CD14-positive monocyte (primary cell): ENCODE measurements at regions not wholly inside any gene's neighbourhood (a gene's known extent, or its start where the extent isn't known, plus 50 kb on each side); places are given as distances from the start of the nearest gene placed in this dataset.

Experiments
- DNase-seq, 3 donors: peaks; one replicate each; pipeline ENCODE4 v3.0.0-alpha.2; 2011 to 2022
- H2AFZ ChIP-seq: 2 replicates; pipeline ENCODE4 v1.6.0; 2012; ENCODE audit warnings: mild to moderate bottlenecking, low read depth, low read length, inconsistent platforms; ENCODE audit not compliant: insufficient read depth, poor library complexity, severe bottlenecking
- H3K27ac ChIP-seq, 2 donors: 1 replicate in 1 of 2; 2 replicates in 1 of 2; pipeline ENCODE4 v1.5.1; 2012 to 2013; ENCODE audit warnings: low read length in 2 of 2, control low read depth in 1 of 2, inconsistent platforms in 1 of 2, low read depth in 1 of 2, mild to moderate bottlenecking in 1 of 2
- H3K27me3 ChIP-seq, 2 donors: one replicate each; pipeline versions ENCODE4 v1.6.0 to v1.6.1; 2011 to 2013; ENCODE audit warnings: low read length in 2 of 2; ENCODE audit not compliant: control insufficient read depth in 2 of 2, insufficient read depth in 2 of 2
- H3K36me3 ChIP-seq, 2 donors: replicated peaks in 1 of 2; 1 replicate in 1 of 2; 2 replicates in 1 of 2; pipeline versions ENCODE4 v1.5.1 to v1.6.1; 2012 to 2013; ENCODE audit warnings: low read length in 2 of 2, control low read depth in 1 of 2, inconsistent platforms in 1 of 2, mild to moderate bottlenecking in 1 of 2; ENCODE audit not compliant: insufficient read depth in 2 of 2, control insufficient read depth in 1 of 2
- H3K4me1 ChIP-seq, 2 donors: 1 replicate in 1 of 2; 2 replicates in 1 of 2; pipeline versions ENCODE4 v1.5.1 to v1.6.1; 2012 to 2013; ENCODE audit warnings: low read length in 2 of 2, control low read depth in 1 of 2, inconsistent platforms in 1 of 2, mild to moderate bottlenecking in 1 of 2, moderate library complexity in 1 of 2; ENCODE audit not compliant: insufficient read depth in 2 of 2, control insufficient read depth in 1 of 2
- H3K4me2 ChIP-seq: replicated peaks from 2 replicates; pipeline ENCODE3; 2012; ENCODE audit warnings: low read length, moderate library complexity, mild to moderate bottlenecking; ENCODE audit not compliant: poor library complexity, severe bottlenecking; ENCODE audit errors: extremely low read depth
- H3K4me3 ChIP-seq, 3 experiments: fragments of 200-600 bp in 1 of 3; sonication (generic) in 1 of 3; replicated peaks in 1 of 3; 1 replicate in 2 of 3; 2 replicates in 1 of 3; pipeline ENCODE4 v1.5.1; 2011 to 2013; ENCODE audit warnings: low read length in 3 of 3, mild to moderate bottlenecking in 3 of 3, control low read depth in 2 of 3, low read depth in 2 of 3, inconsistent platforms in 1 of 3, moderate library complexity in 1 of 3
- H3K79me2 ChIP-seq: 2 replicates; pipeline ENCODE4 v1.6.0; 2012; ENCODE audit warnings: mild to moderate bottlenecking, control low read depth, inconsistent platforms, low read length, moderate library complexity; ENCODE audit not compliant: insufficient read depth
- H3K9ac ChIP-seq: 2 replicates; pipeline ENCODE4 v1.6.0; 2017; ENCODE audit warnings: low read length, mild to moderate bottlenecking; ENCODE audit not compliant: insufficient read depth, poor library complexity, severe bottlenecking
- H3K9me3 ChIP-seq, 2 donors: replicated peaks in 1 of 2; 1 replicate in 1 of 2; 2 replicates in 1 of 2; pipeline versions ENCODE4 v1.5.1 to v1.6.1; 2012 to 2013; ENCODE audit warnings: low read length in 2 of 2, control low read depth in 1 of 2; ENCODE audit not compliant: control insufficient read depth in 1 of 2, insufficient read depth in 1 of 2
- H4K20me1 ChIP-seq: 2 replicates; pipeline ENCODE4 v1.6.0; 2012; ENCODE audit warnings: mild to moderate bottlenecking, low read length, control low read depth, moderate library complexity; ENCODE audit not compliant: insufficient read depth
- H3K27ac Mint-ChIP-seq, 7 donors: one replicate each; pipeline ENCODE4 v1.8.0; 2020; ENCODE audit warnings: mild to moderate bottlenecking in 7 of 7, mixed read lengths in 7 of 7, moderate library complexity in 6 of 7, inconsistent platforms in 2 of 7
- H3K27me3 Mint-ChIP-seq, 3 donors: one replicate each; pipeline ENCODE4 v1.8.0; 2021 to 2022; ENCODE audit warnings: low read depth in 3 of 3, mild to moderate bottlenecking in 3 of 3, mixed read lengths in 3 of 3, moderate library complexity in 3 of 3, inconsistent platforms in 1 of 3
- H3K36me3 Mint-ChIP-seq, 2 donors: one replicate each; pipeline ENCODE4 v1.8.0; 2020; ENCODE audit warnings: mixed read lengths in 2 of 2, inconsistent platforms in 1 of 2, mild to moderate bottlenecking in 1 of 2
- H3K4me1 Mint-ChIP-seq: one replicate; pipeline ENCODE4 v1.8.0; 2020; ENCODE audit warnings: mild to moderate bottlenecking, mixed read lengths
- H3K4me3 Mint-ChIP-seq, 2 donors: one replicate each; pipeline ENCODE4 v1.8.0; 2020; ENCODE audit warnings: mild to moderate bottlenecking in 2 of 2, mixed read lengths in 2 of 2, moderate library complexity in 1 of 2
- H3K9me3 Mint-ChIP-seq, 7 donors: one replicate each; pipeline ENCODE4 v1.8.0; 2020 to 2022; ENCODE audit warnings: mixed read lengths in 7 of 7, mild to moderate bottlenecking in 6 of 7, moderate library complexity in 6 of 7, inconsistent platforms in 2 of 7
- WGBS: methylation state at CpG from one replicate; pipeline ENCODE4 v1.1.5; 2013; ENCODE audit warnings: missing lambda C conversion rate; ENCODE audit not compliant: insufficient coverage; 5-methylcytosine and 5-hydroxymethylcytosine counted together
- intact Hi-C, 2 donors: fragments of 100-400 bp; cut with micrococcal nuclease; formaldehyde crosslinking; loops; one replicate each; pipeline versions ENCODE4 v1.15.0 to v1.15.1; 2023
- TF ChIP-seq, protein P1 (sequence below): fragments of 200-600 bp; IDR thresholded peaks from one replicate; pipeline ENCODE4 v1.8.0; 2022; ENCODE audit warnings: antibody characterized with exemption, mild to moderate bottlenecking

DNA sequence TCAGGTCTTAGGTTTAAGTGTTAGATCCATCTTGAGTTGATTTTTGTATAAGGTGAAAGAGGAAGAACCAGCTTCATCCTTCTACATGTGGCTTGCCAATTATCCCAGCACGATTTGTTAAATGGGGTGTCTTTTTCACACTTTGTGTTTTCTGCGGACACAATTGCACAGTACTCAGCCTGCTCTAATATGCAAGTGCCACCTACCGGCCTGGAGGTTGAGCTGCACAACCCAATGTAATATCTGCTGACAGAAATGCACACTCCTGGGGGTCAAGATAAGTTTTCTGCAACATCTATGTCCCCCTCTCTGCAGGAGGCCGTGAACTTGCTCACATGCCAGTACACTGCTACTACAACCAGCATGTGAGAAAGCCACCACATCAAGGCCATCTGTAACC, 791.9 kb upstream of the ROBO1 start:
- H3K27me3 ChIP-seq = no peaks in the 10 kb centered on the region
- Mint-ChIP-seq H3K9me3 (peaks cover 0 to 5% (median 1%) of the 10 kb centered on the region in 7 donors), H3K36me3 (no peaks in the 10 kb centered on the region), H3K4me3 (no peak overlapping the region), H3K27me3 (peaks cover 0 to 1% (median 0%) of the 10 kb centered on the region in 3 donors), H3K4me1 (no peaks in the 10 kb centered on the region), H3K27ac (no peak overlapping the region)
- no peaks in the 10 kb centered on the region for H3K4me1 ChIP-seq
- no peak overlapping the region for H3K27ac ChIP-seq
- WGBS = 72% methylated on average over 3 of the region's 4 CpGs
- no peak for DNase-seq
- intact Hi-C loops = no loop called here
- TF ChIP-seq, protein P1, sequence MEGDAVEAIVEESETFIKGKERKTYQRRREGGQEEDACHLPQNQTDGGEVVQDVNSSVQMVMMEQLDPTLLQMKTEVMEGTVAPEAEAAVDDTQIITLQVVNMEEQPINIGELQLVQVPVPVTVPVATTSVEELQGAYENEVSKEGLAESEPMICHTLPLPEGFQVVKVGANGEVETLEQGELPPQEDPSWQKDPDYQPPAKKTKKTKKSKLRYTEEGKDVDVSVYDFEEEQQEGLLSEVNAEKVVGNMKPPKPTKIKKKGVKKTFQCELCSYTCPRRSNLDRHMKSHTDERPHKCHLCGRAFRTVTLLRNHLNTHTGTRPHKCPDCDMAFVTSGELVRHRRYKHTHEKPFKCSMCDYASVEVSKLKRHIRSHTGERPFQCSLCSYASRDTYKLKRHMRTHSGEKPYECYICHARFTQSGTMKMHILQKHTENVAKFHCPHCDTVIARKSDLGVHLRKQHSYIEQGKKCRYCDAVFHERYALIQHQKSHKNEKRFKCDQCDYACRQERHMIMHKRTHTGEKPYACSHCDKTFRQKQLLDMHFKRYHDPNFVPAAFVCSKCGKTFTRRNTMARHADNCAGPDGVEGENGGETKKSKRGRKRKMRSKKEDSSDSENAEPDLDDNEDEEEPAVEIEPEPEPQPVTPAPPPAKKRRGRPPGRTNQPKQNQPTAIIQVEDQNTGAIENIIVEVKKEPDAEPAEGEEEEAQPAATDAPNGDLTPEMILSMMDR = no peak
- H3K9me3 ChIP-seq = peaks cover 0 to 4% of the 10 kb centered on the region in 2 donors
- no peak overlapping the region for H3K4me2 ChIP-seq
- no peaks in the 10 kb centered on the region for H3K79me2 ChIP-seq
- H3K4me3 ChIP-seq = no peak overlapping the region
- H3K9ac ChIP-seq = no peak overlapping the region
- no peaks in the 10 kb centered on the region for H3K36me3 ChIP-seq
- H4K20me1 ChIP-seq = no peaks in the 10 kb centered on the region
- H2AFZ ChIP-seq = no peak overlapping the region

DNA sequence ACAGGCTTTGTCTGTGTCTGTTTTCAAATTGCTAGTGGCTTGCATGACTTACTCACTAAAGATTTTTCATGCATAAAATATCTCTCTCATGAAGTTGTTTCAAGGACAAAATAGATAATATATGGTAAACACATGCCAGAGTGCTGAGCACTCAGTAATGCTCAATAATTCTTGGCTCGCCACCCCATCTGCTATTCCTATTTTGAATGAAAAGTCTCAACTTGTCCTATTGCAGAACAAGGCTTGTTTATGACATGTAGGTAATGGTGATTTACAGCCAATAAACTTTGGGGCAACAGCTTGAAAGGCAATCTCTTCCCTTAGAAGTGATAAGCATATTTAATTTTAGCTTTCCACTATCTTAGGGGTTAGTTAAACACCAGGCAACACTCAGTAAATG, 789.0 kb upstream of the ROBO1 start:
- Mint-ChIP-seq H3K36me3 (no peaks in the 10 kb centered on the region), H3K27me3 (peaks cover 0 to 1% (median 0%) of the 10 kb centered on the region in 3 donors), H3K4me1 (no peaks in the 10 kb centered on the region), H3K4me3 (no peak overlapping the region), H3K27ac (no peak overlapping the region), H3K9me3 (peaks cover 0 to 5% (median 0%) of the 10 kb centered on the region in 7 donors)
- TF ChIP-seq, protein P1 = no peak
- Histone ChIP-seq H3K4me1 (no peaks in the 10 kb centered on the region), H3K27me3 (no peaks in the 10 kb centered on the region), H3K9ac (no peak overlapping the region), H4K20me1 (no peaks in the 10 kb centered on the region), H3K27ac (no peak overlapping the region), H3K79me2 (no peaks in the 10 kb centered on the region), H3K4me2 (no peak overlapping the region), H2AFZ (no peak overlapping the region), H3K9me3 (peaks cover 0 to 4% of the 10 kb centered on the region in 2 donors), H3K4me3 (no peak overlapping the region), H3K36me3 (no peaks in the 10 kb centered on the region)
- DNase-seq = no peak
- no CpG with 5 or more reads among the region's 1 CpG for WGBS
- intact Hi-C loops = no loop called here
